PC-9 (cell line): ENCODE measurements at regions not wholly inside any gene's neighbourhood (a gene's known extent, or its start where the extent isn't known, plus 50 kb on each side); places are given as distances from the start of the nearest gene placed in this dataset.

Experiments used
- BruUV-seq: library from RNA; stranded (reverse); fragments of 400-500 nt; replicated peaks from 2 replicates; lab custom pipeline; 2021; lab: Mats Ljungman, UMichigan
- CTCF ChIA-PET: fragments of 300-600 bp; sonication (Branson Sonifier 250); formaldehyde crosslinking; loops from one replicate; lab custom pipeline; 2022; ENCODE audit warnings: antibody characterized with exemption; lab: Charles Lee
- POLR2A ChIA-PET: fragments of 300-600 bp; sonication (Branson Sonifier 250); formaldehyde crosslinking; loops from one replicate; lab custom pipeline; 2022; ENCODE audit warnings: antibody characterized with exemption; ENCODE audit not compliant: unreplicated experiment; lab: Charles Lee
- DNase-seq, 2 experiments: peaks; one replicate each; pipeline versions ENCODE4 v3.0.0 to v3.0.0-alpha.2; 2015 to 2022; ENCODE audit warnings: mixed read lengths in 1 of 2
- H2AFZ ChIP-seq: fragments of 200-600 bp; sonication (generic); 2 replicates; pipeline ENCODE4 v1.8.1; 2017; ENCODE audit warnings: antibody characterized with exemption
- H3F3A ChIP-seq: fragments of 200-600 bp; sonication (generic); 2 replicates; pipeline ENCODE4 v1.8.1; 2017; ENCODE audit warnings: antibody characterized with exemption, mild to moderate bottlenecking, low read depth; ENCODE audit not compliant: insufficient read depth
- H3K27ac ChIP-seq: fragments of 200-600 bp; sonication (generic); 2 replicates; pipeline ENCODE4 v1.6.1; 2016; ENCODE audit warnings: mixed run types
- H3K27me3 ChIP-seq: fragments of 200-600 bp; sonication (generic); 2 replicates; pipeline ENCODE4 v1.6.1; 2016; ENCODE audit warnings: low read depth, mixed run types; ENCODE audit not compliant: insufficient read depth
- H3K36me3 ChIP-seq: fragments of 200-600 bp; sonication (generic); 2 replicates; pipeline ENCODE4 v1.6.1; 2016; ENCODE audit warnings: low read depth, mixed run types
- H3K4me1 ChIP-seq: fragments of 200-600 bp; sonication (generic); replicated peaks from 2 replicates; pipeline ENCODE4 v1.6.1; 2016; ENCODE audit warnings: mixed run types; ENCODE audit not compliant: insufficient read depth
- H3K4me2 ChIP-seq: fragments of 200-600 bp; sonication (generic); 2 replicates; pipeline ENCODE4 v1.6.1; 2017; ENCODE audit warnings: mixed run types
- H3K4me3 ChIP-seq: fragments of 200-600 bp; sonication (generic); 2 replicates; pipeline ENCODE4 v1.6.1; 2016; ENCODE audit warnings: mixed run types
- H3K79me2 ChIP-seq: fragments of 200-600 bp; sonication (generic); 2 replicates; pipeline ENCODE4 v1.6.1; 2017; ENCODE audit warnings: low read depth, mixed run types
- H3K9me2 ChIP-seq: fragments of 200-600 bp; sonication (generic); 2 replicates; pipeline ENCODE4 v1.8.1; 2017; ENCODE audit warnings: mild to moderate bottlenecking; ENCODE audit not compliant: insufficient read depth
- H3K9me3 ChIP-seq: fragments of 200-600 bp; sonication (generic); 2 replicates; pipeline ENCODE4 v1.8.1; 2016; ENCODE audit warnings: low read depth; ENCODE audit not compliant: insufficient read depth
- H4K20me1 ChIP-seq: fragments of 200-600 bp; sonication (generic); 2 replicates; pipeline ENCODE4 v1.8.1; 2017; ENCODE audit not compliant: insufficient read depth
- CTCF ChIP-seq: fragments of 200-600 bp; sonication (generic); conservative IDR thresholded peaks from 2 replicates; pipeline ENCODE4 v1.6.1; 2017; ENCODE audit warnings: mixed run types, antibody characterized with exemption, mild to moderate bottlenecking, moderate library complexity
- EZH2 ChIP-seq: fragments of 200-600 bp; sonication (generic); IDR thresholded peaks from 2 replicates; pipeline ENCODE4 v1.8.0; 2017; ENCODE audit warnings: antibody characterized with exemption, low read depth
- intact Hi-C: fragments of 100-400 bp; cut with micrococcal nuclease; formaldehyde crosslinking; loops from one replicate; pipeline ENCODE4 v1.10.0; 2022; ENCODE audit not compliant: unreplicated experiment

DNA sequence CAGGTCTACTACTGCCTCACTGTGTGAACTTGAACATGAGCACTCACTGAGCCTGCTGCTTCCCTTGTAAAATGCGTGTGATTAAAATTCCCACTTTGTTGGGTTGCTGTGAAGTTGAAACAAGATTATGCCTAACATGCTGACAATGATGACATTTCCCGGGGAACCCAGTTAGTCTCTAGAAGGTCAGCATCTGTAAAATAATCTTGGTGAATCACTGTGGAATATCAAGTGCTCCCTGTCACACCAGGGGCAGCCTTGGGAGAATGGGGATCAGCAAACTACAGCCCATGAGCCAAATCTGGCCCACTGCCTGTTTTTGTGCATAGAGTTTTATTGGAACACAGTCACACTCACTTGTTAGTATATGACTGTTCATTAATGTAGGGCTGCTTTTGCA, 335.2 kb downstream of the MIAT start:
- Histone ChIP-seq H3K27me3 (no peaks in the 10 kb centered on the region), H2AFZ (no peak overlapping the region), H3K36me3 (no peaks in the 10 kb centered on the region), H3K9me3 (no peaks in the 10 kb centered on the region), H3K27ac (no peak overlapping the region), H3K4me3 (no peak overlapping the region), H3K79me2 (no peaks in the 10 kb centered on the region), H4K20me1 (no peaks in the 10 kb centered on the region), H3F3A (no peaks in the 10 kb centered on the region), H3K9me2 (no peaks in the 10 kb centered on the region), H3K4me1 (no peaks in the 10 kb centered on the region), H3K4me2 (no peak overlapping the region)
- BruUV-seq: no TSS peak
- CTCF ChIA-PET: no interaction called here
- POLR2A ChIA-PET: no interaction called here
- intact Hi-C loops: no loop called here
- TF ChIP-seq EZH2 (no peak), CTCF (no peak)
- DNase-seq: no peak

DNA sequence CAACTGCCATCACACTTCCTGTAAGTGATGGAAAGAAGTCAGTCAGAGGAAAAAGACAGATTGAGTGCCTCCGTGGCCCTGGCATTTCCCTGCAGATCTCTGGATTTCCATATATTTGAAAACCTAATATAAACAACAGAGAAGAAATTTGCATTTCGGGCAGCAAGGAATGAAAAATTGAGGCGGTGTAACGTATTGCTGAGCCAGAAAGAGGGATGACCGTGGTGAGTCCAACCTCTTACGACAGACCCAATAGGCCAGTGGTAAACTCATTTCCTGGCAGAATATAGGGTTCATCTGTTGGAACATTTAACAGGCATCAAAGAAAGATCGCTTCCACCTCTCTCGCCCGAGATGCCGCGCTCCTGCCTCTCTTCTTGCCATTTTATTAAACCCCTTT, 336.5 kb downstream of the MIAT start:
- no peaks in the 10 kb centered on the region for H3K9me3 ChIP-seq
- no peaks in the 10 kb centered on the region for H4K20me1 ChIP-seq
- no peak overlapping the region for H3K4me2 ChIP-seq
- intact Hi-C loops: no loop called here
- H3K4me1 ChIP-seq: no peaks in the 10 kb centered on the region
- CTCF ChIA-PET: no interaction called here
- no peaks in the 10 kb centered on the region for H3K36me3 ChIP-seq
- no peaks in the 10 kb centered on the region for H3F3A ChIP-seq
- no peak for DNase-seq
- POLR2A ChIA-PET: no interaction called here
- no peaks in the 10 kb centered on the region for H3K79me2 ChIP-seq
- no peaks in the 10 kb centered on the region for H3K27me3 ChIP-seq
- H3K9me2 ChIP-seq: no peaks in the 10 kb centered on the region
- no peak overlapping the region for H3K4me3 ChIP-seq
- BruUV-seq: no TSS peak
- no peak overlapping the region for H3K27ac ChIP-seq
- TF ChIP-seq CTCF (no peak), EZH2 (no peak)
- H2AFZ ChIP-seq: no peak overlapping the region

DNA sequence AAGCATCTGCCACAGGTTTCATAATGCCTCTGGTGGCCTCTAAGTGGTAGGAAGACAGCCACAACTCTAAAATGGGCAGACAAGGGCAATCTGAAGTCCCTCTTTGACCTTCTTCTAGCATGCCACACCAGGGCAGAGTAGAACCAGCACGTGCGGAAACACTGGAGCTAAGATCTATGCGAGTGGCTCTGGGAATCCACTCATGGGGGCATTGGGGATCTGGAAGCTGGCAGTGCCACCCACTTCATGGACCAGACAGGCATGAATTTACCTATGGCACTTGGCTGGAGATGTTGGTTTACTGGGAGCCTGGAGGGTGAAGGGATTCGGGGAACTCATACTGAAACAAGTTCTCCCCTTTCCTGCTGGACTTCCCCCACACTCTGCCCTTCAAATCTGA, 337.4 kb downstream of the MIAT start:
- Histone ChIP-seq H3K4me2 (no peak overlapping the region), H3K9me3 (no peaks in the 10 kb centered on the region), H2AFZ (no peak overlapping the region), H3K36me3 (no peaks in the 10 kb centered on the region), H3K27ac (no peak overlapping the region), H3K79me2 (no peaks in the 10 kb centered on the region), H3K4me1 (no peaks in the 10 kb centered on the region), H3K9me2 (no peaks in the 10 kb centered on the region), H3K4me3 (no peak overlapping the region), H4K20me1 (no peaks in the 10 kb centered on the region), H3F3A (no peaks in the 10 kb centered on the region), H3K27me3 (no peaks in the 10 kb centered on the region)
- DNase-seq: no peak
- ChIA-PET CTCF (no interaction called here), POLR2A (no interaction called here)
- TF ChIP-seq EZH2 (no peak), CTCF (no peak)
- BruUV-seq: no TSS peak
- intact Hi-C loops: no loop called here
